GM20000 (cell line): ENCODE measurements at regions not wholly inside any gene's neighbourhood (a gene's known extent, or its start where the extent isn't known, plus 50 kb on each side); places are given as distances from the start of the nearest gene placed in this dataset.

ENCODE experiments used
- DNase-seq: peaks from one replicate; pipeline ENCODE4 v3.0.0; 2012; ENCODE audit warnings: low spot score
- CTCF ChIP-seq: IDR thresholded peaks from 2 replicates; pipeline ENCODE4 v1.5.1; 2012; ENCODE audit warnings: mild to moderate bottlenecking, control low read depth; ENCODE audit errors: extremely low read depth, missing control alignments

GRCh38 chr9:99353408-99353807 lies 131.3 kb downstream of the SEC61B start:
- DNase-seq = no peak
- no peak for TF ChIP-seq CTCF

- no peak for TF ChIP-seq CTCF
- no peak for DNase-seq
Measured at GRCh38 chr9:99354104-99354503, 132.0 kb downstream of the SEC61B start.

GRCh38 chr9:99356512-99356971 lies 134.5 kb downstream of the SEC61B start:
- no peak for TF ChIP-seq CTCF
- no peak for DNase-seq

GRCh38 chr9:99357575-99357974 lies 135.5 kb downstream of the SEC61B start:
- no peak for TF ChIP-seq CTCF
- DNase-seq = no peak

- TF ChIP-seq CTCF = no peak
- DNase-seq = no peak
Measured at GRCh38 chr9:99358668-99359067, 136.6 kb downstream of the SEC61B start.

- no peak for TF ChIP-seq CTCF
- DNase-seq = no peak
Measured at GRCh38 chr9:99359336-99359735, 137.3 kb downstream of the SEC61B start.

GRCh38 chr9:99360026-99360425 lies 137.9 kb downstream of the SEC61B start:
- DNase-seq = no peak
- no peak for TF ChIP-seq CTCF

- no peak for TF ChIP-seq CTCF
- DNase-seq = no peak
Measured at GRCh38 chr9:99361817-99362216, 139.7 kb downstream of the SEC61B start.
